Testis (tissue), 2 donors: ENCODE measurements at regions not wholly inside any gene's neighbourhood (a gene's known extent, or its start where the extent isn't known, plus 50 kb on each side); places are given as distances from the start of the nearest gene placed in this dataset.

ENCODE experiments used
- CTCF ChIP-seq, 3 experiments: fragments of 450-650 bp in 2 of 3; fragments of 200-600 bp in 1 of 3; sonication (generic) in 1 of 3; IDR thresholded peaks; one replicate each; pipeline ENCODE4 v1.5.1; 2016 to 2019; ENCODE audit warnings: antibody characterized with exemption in 3 of 3, mild to moderate bottlenecking in 2 of 3, moderate library complexity in 1 of 3
- POLR2A ChIP-seq: fragments of 450-650 bp; IDR thresholded peaks from one replicate; pipeline ENCODE4 v1.6.1; 2017; ENCODE audit warnings: antibody characterized with exemption, mild to moderate bottlenecking, moderate library complexity

GRCh38 chr10:75287697-75288096 lies 51.9 kb upstream of the COMTD1 start:
- TF ChIP-seq CTCF (IDR thresholded peaks at IDR 0.05): no peak
- no peak for TF ChIP-seq POLR2A
